Astrocyte (in vitro differentiated cells and primary cell): ENCODE measurements at regions not wholly inside any gene's neighbourhood (a gene's known extent, or its start where the extent isn't known, plus 50 kb on each side); places are given as distances from the start of the nearest gene placed in this dataset.

Source experiments
- DNase-seq: peaks from one replicate; pipeline ENCODE4 v3.0.0-alpha.2; 2010; ENCODE audit warnings: low read depth
- FAIRE-seq: peaks from 2 replicates; lab custom pipeline; 2011; peaks lifted over from hg19 to GRCh38; lab: Jason Lieb, UNC
- H2AFZ ChIP-seq: 2 replicates; pipeline ENCODE4 v1.6.0; 2012; ENCODE audit warnings: low read depth, low read length, inconsistent platforms
- H3K27ac ChIP-seq: 2 replicates; pipeline ENCODE4 v1.5.1; 2011; ENCODE audit warnings: low read depth, low read length, inconsistent platforms
- H3K27me3 ChIP-seq: 2 replicates; pipeline ENCODE4 v1.6.0; 2011; ENCODE audit warnings: low read length, inconsistent platforms; ENCODE audit not compliant: insufficient read depth
- H3K36me3 ChIP-seq: 2 replicates; pipeline ENCODE4 v1.5.1; 2011; ENCODE audit warnings: low read length, inconsistent platforms; ENCODE audit not compliant: insufficient read depth
- H3K4me1 ChIP-seq: 2 replicates; pipeline ENCODE4 v1.5.1; 2011; ENCODE audit warnings: low read length, inconsistent platforms; ENCODE audit not compliant: insufficient read depth
- H3K4me2 ChIP-seq: 2 replicates; pipeline ENCODE4 v1.6.0; 2012; ENCODE audit warnings: low read length, inconsistent platforms
- H3K4me3 ChIP-seq: 2 replicates; pipeline ENCODE4 v1.5.1; 2011; ENCODE audit warnings: low read depth, mild to moderate bottlenecking, low read length, inconsistent platforms; ENCODE audit not compliant: insufficient read depth
- H3K79me2 ChIP-seq: 2 replicates; pipeline ENCODE4 v1.6.0; 2012; ENCODE audit warnings: mild to moderate bottlenecking, low read length, inconsistent platforms; ENCODE audit not compliant: insufficient read depth
- H3K9ac ChIP-seq: 2 replicates; pipeline ENCODE4 v1.6.0; 2012; ENCODE audit warnings: mild to moderate bottlenecking, low read length, inconsistent platforms
- H3K9me3 ChIP-seq: 2 replicates; pipeline ENCODE4 v1.5.1; 2012; ENCODE audit warnings: low read depth, mild to moderate bottlenecking, low read length, inconsistent platforms; ENCODE audit not compliant: insufficient read depth
- H4K20me1 ChIP-seq: 2 replicates; pipeline ENCODE4 v1.6.0; 2012; ENCODE audit warnings: low read length, inconsistent platforms; ENCODE audit not compliant: insufficient read depth
- H3K27ac Mint-ChIP-seq: one replicate; pipeline ENCODE4 v1.8.0; 2021; ENCODE audit warnings: mild to moderate bottlenecking, mixed read lengths; ENCODE audit not compliant: unreplicated experiment
- H3K27me3 Mint-ChIP-seq: one replicate; pipeline ENCODE4 v1.8.0; 2021; ENCODE audit warnings: low read depth, mixed read lengths; ENCODE audit not compliant: unreplicated experiment
- H3K36me3 Mint-ChIP-seq: one replicate; pipeline ENCODE4 v1.8.0; 2021; ENCODE audit warnings: low read depth, mixed read lengths; ENCODE audit not compliant: unreplicated experiment
- H3K4me1 Mint-ChIP-seq: one replicate; pipeline ENCODE4 v1.8.0; 2021; ENCODE audit warnings: low read depth, mixed read lengths; ENCODE audit not compliant: unreplicated experiment
- H3K4me3 Mint-ChIP-seq: one replicate; pipeline ENCODE4 v1.8.0; 2021; ENCODE audit warnings: mild to moderate bottlenecking, moderate library complexity, mixed read lengths; ENCODE audit not compliant: unreplicated experiment
- H3K9me3 Mint-ChIP-seq: one replicate; pipeline ENCODE4 v1.8.0; 2021; ENCODE audit warnings: mild to moderate bottlenecking, mixed read lengths; ENCODE audit not compliant: unreplicated experiment
- CTCF ChIP-seq: IDR thresholded peaks from 2 replicates; pipeline ENCODE4 v1.5.1; 2011; ENCODE audit warnings: low read depth, mild to moderate bottlenecking, inconsistent platforms, low read length, moderate library complexity; ENCODE audit not compliant: insufficient read depth
- EZH2 ChIP-seq: IDR thresholded peaks from 2 replicates; pipeline ENCODE4 v1.6.1; 2012; ENCODE audit warnings: mild to moderate bottlenecking, low read length, inconsistent platforms; ENCODE audit not compliant: insufficient read depth

- no peaks in the 10 kb centered on the region for H3K27me3 ChIP-seq
- H3K4me3 ChIP-seq, result no peak overlapping the region
- FAIRE-seq (no peak), DNase-seq (no peak)
- no peak overlapping the region for H2AFZ ChIP-seq
- H3K4me2 ChIP-seq, result no peak overlapping the region
- H3K27ac Mint-ChIP-seq, result no peak overlapping the region
- no peak overlapping the region for H3K4me3 Mint-ChIP-seq
- TF ChIP-seq CTCF, result no peak
- TF ChIP-seq EZH2, result no peak
- H3K27ac ChIP-seq, result no peak overlapping the region
- no peaks in the 10 kb centered on the region for H4K20me1 ChIP-seq
- no peaks in the 10 kb centered on the region for H3K9me3 Mint-ChIP-seq
- no peaks in the 10 kb centered on the region for H3K36me3 Mint-ChIP-seq
- no peaks in the 10 kb centered on the region for H3K4me1 ChIP-seq
- no peaks in the 10 kb centered on the region for H3K79me2 ChIP-seq
- H3K9me3 ChIP-seq, result no peaks in the 10 kb centered on the region
- no peaks in the 10 kb centered on the region for H3K4me1 Mint-ChIP-seq
- H3K27me3 Mint-ChIP-seq, result no peaks in the 10 kb centered on the region
- no peaks in the 10 kb centered on the region for H3K36me3 ChIP-seq
- H3K9ac ChIP-seq, result no peak overlapping the region
Observed at GRCh38 chr2:82487354-82487753, 1971.7 kb downstream of the SUCLG1 start.

GRCh38 chr2:82485701-82486100 lies 1973.4 kb downstream of the SUCLG1 start:
- TF ChIP-seq CTCF (no peak), EZH2 (no peak)
- H3K9me3 ChIP-seq, result no peaks in the 10 kb centered on the region
- H3K27me3 ChIP-seq, result no peaks in the 10 kb centered on the region
- H3K36me3 Mint-ChIP-seq, result no peaks in the 10 kb centered on the region
- no peaks in the 10 kb centered on the region for H3K36me3 ChIP-seq
- H3K4me1 ChIP-seq, result no peaks in the 10 kb centered on the region
- H4K20me1 ChIP-seq, result no peaks in the 10 kb centered on the region
- H3K4me1 Mint-ChIP-seq, result no peaks in the 10 kb centered on the region
- H3K27me3 Mint-ChIP-seq, result no peaks in the 10 kb centered on the region
- no peak overlapping the region for H3K9ac ChIP-seq
- H3K4me3 Mint-ChIP-seq, result no peak overlapping the region
- H3K9me3 Mint-ChIP-seq, result no peaks in the 10 kb centered on the region
- no peak overlapping the region for H3K27ac Mint-ChIP-seq
- H3K4me2 ChIP-seq, result no peak overlapping the region
- DNase-seq (no peak), FAIRE-seq (no peak)
- no peak overlapping the region for H2AFZ ChIP-seq
- no peaks in the 10 kb centered on the region for H3K79me2 ChIP-seq
- no peak overlapping the region for H3K4me3 ChIP-seq
- H3K27ac ChIP-seq, result no peak overlapping the region

GRCh38 chr2:82481207-82481606 lies 1977.9 kb downstream of the SUCLG1 start:
- Histone ChIP-seq H3K4me2 (no peak overlapping the region), H3K4me3 (no peak overlapping the region), H2AFZ (no peak overlapping the region), H3K27me3 (no peaks in the 10 kb centered on the region), H3K9me3 (no peaks in the 10 kb centered on the region), H3K79me2 (no peaks in the 10 kb centered on the region), H3K4me1 (no peaks in the 10 kb centered on the region), H3K36me3 (no peaks in the 10 kb centered on the region), H3K9ac (no peak overlapping the region), H4K20me1 (no peaks in the 10 kb centered on the region), H3K27ac (no peak overlapping the region)
- no peaks in the 10 kb centered on the region for H3K9me3 Mint-ChIP-seq
- no peaks in the 10 kb centered on the region for H3K4me1 Mint-ChIP-seq
- H3K27me3 Mint-ChIP-seq, result no peaks in the 10 kb centered on the region
- no peaks in the 10 kb centered on the region for H3K36me3 Mint-ChIP-seq
- H3K27ac Mint-ChIP-seq, result no peak overlapping the region
- no peak overlapping the region for H3K4me3 Mint-ChIP-seq
- no peak for FAIRE-seq
- no peak for DNase-seq
- no peak for TF ChIP-seq CTCF
- TF ChIP-seq EZH2, result no peak
